ENCODE measurements at regions not wholly inside any gene's neighbourhood (a gene's known extent, or its start where the extent isn't known, plus 50 kb on each side); places are given as distances from the start of the nearest gene placed in this dataset.

DNA sequence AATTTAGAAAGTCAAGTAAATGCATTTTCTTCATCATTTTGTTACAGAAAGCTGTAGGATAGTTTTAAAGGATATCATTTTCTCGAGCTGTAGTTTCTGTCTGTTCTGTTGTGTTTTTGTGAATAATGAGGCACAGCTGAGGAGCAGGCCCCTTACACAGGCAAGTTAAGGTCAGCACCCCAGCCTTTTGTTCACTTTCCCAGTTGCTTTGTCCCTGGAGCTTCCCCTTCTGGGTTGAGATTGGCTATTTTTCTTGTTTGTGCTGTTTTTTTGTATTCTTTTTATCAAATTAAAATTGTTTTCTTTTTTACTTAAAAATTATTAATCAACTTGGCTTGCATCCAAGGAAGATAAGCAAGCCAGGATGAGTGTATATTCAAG, 213.8 kb upstream of the ACTBL2 start (continued):
- TF ChIP-seq, protein P1, sequence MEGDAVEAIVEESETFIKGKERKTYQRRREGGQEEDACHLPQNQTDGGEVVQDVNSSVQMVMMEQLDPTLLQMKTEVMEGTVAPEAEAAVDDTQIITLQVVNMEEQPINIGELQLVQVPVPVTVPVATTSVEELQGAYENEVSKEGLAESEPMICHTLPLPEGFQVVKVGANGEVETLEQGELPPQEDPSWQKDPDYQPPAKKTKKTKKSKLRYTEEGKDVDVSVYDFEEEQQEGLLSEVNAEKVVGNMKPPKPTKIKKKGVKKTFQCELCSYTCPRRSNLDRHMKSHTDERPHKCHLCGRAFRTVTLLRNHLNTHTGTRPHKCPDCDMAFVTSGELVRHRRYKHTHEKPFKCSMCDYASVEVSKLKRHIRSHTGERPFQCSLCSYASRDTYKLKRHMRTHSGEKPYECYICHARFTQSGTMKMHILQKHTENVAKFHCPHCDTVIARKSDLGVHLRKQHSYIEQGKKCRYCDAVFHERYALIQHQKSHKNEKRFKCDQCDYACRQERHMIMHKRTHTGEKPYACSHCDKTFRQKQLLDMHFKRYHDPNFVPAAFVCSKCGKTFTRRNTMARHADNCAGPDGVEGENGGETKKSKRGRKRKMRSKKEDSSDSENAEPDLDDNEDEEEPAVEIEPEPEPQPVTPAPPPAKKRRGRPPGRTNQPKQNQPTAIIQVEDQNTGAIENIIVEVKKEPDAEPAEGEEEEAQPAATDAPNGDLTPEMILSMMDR (IDR thresholded peaks at IDR 0.05; ENCODE audit: low read depth, low read length, missing input control) = no peak
- TF ChIP-seq JUND (IDR thresholded peaks at IDR 0.05) = no peak
- no peak for TF ChIP-seq HNF4G (IDR thresholded peaks at IDR 0.05)

DNA sequence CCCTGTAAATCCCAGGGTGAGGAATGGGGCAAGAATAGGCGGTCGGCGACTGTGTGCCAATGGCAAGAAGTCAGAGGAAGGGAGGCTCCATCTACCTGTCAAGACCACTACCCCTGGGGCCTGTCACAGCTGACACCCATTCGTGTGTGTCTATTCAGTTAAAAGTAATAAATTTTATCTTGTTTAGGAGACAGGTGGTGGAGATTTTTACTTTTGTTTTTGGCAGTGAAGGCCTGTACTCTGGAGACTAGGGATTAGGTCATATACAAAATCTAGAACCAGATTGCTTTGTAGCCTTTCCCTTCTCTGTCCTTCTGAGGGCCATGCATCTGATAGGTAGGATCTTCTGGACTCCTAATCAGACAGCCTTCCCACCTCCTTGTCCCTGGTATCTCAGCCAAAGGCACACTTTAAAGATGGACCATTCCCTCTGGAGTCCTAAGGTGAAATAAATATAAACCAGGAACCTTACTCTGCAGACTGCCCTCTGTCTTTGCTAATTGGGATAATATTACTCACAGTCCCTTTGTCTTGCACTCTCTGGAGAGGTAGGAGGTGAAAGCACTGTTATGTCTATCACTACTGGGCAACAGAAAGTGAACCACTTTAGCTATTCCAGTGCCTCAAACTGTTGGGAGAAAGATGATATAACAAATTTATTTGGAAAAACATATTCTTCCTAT, 213.2 kb upstream of the ACTBL2 start:
- no peaks in the 10 kb centered on the region for H3K9me3 ChIP-seq (ENCODE audit: control insufficient read depth in 4 of 4, low read length in 3 of 4)
- peaks cover 9 to 33% (median 18%) of the 10 kb centered on the region in 4 donors for H3K4me1 ChIP-seq (ENCODE audit: control insufficient read depth in 4 of 4, insufficient read depth in 4 of 4, low read length in 3 of 4)
- TF ChIP-seq HNF4G (IDR thresholded peaks at IDR 0.05) = no peak
- TF ChIP-seq EGR1 (IDR thresholded peaks at IDR 0.05; ENCODE audit: low read depth in 2 of 2) = no peak
- no peak for TF ChIP-seq SP1 (IDR thresholded peaks at IDR 0.05)
- TF ChIP-seq, protein P2, sequence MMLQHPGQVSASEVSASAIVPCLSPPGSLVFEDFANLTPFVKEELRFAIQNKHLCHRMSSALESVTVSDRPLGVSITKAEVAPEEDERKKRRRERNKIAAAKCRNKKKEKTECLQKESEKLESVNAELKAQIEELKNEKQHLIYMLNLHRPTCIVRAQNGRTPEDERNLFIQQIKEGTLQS (IDR thresholded peaks at IDR 0.05) = no peak
- DNase-seq (ENCODE audit: low spot score) = no peak
- H3K9ac ChIP-seq (ENCODE audit: low read depth in 1 of 2, low read length in 2 of 2) = peak overlapping the region in 1 of 2 donors; percentile 40
- H3K36me3 ChIP-seq (ENCODE audit: control insufficient read depth in 4 of 4, insufficient read depth in 3 of 4, low read depth in 1 of 4, low read length in 3 of 4) = no peaks in the 10 kb centered on the region
- 72% methylated on average over 4 of the region's 4 CpGs for WGBS
- no peaks in the 10 kb centered on the region for H3K27me3 ChIP-seq (ENCODE audit: control insufficient read depth in 4 of 4, insufficient read depth in 4 of 4, low read length in 3 of 4)
- H3K27ac ChIP-seq (ENCODE audit: low read depth in 1 of 2, low read length in 2 of 2) = peak overlapping the region; percentile 79 to 90
- no peak overlapping the region for H3K4me3 ChIP-seq (ENCODE audit: low read depth in 1 of 3, low read length in 3 of 3)

DNA sequence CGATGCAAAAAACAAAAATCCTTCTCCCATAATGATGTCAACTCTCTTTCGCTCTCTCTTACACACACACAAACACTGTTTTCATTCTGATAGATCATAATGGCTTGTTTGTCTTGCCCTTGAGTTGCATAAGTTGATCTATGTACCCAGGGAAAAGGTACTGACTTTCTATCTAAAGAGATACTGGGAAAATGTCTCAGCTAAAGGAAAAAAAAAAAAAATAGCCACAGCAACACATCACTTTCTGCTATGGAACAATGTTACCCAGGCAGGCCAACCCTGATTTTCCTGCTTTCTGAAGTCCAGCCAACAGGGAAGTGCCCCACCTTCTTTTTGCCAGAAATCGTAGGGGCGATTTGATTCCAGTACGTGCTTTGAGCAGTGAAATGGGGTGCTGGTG, 212.6 kb upstream of the ACTBL2 start:
- Histone ChIP-seq H3K27ac (ENCODE audit: low read depth in 1 of 2, low read length in 2 of 2) (peak overlapping the region; percentile 79 to 90), H3K27me3 (ENCODE audit: control insufficient read depth in 4 of 4, insufficient read depth in 4 of 4, low read length in 3 of 4) (no peaks in the 10 kb centered on the region), H3K4me3 (ENCODE audit: low read depth in 1 of 3, low read length in 3 of 3) (peak overlapping the region in 1 of 3 donors; percentile 10), H3K9ac (ENCODE audit: low read depth in 1 of 2, low read length in 2 of 2) (peak overlapping the region; percentile 8 to 40), H3K9me3 (ENCODE audit: control insufficient read depth in 4 of 4, low read length in 3 of 4) (no peaks in the 10 kb centered on the region), H3K4me1 (ENCODE audit: control insufficient read depth in 4 of 4, insufficient read depth in 4 of 4, low read length in 3 of 4) (peaks cover 9 to 33% (median 18%) of the 10 kb centered on the region in 4 donors), H3K36me3 (ENCODE audit: control insufficient read depth in 4 of 4, insufficient read depth in 3 of 4, low read depth in 1 of 4, low read length in 3 of 4) (no peaks in the 10 kb centered on the region)
- TF ChIP-seq EGR1 (IDR thresholded peaks at IDR 0.05; ENCODE audit: low read depth in 2 of 2) = peak in 1 of 2 donors; percentile 47
- TF ChIP-seq HNF4A (conservative IDR thresholded peaks at IDR 0.05) = peak; percentile 97 to 98
- peak; percentile 41 to 46 for TF ChIP-seq RAD21 (IDR thresholded peaks at IDR 0.05)
- TF ChIP-seq, protein P3, sequence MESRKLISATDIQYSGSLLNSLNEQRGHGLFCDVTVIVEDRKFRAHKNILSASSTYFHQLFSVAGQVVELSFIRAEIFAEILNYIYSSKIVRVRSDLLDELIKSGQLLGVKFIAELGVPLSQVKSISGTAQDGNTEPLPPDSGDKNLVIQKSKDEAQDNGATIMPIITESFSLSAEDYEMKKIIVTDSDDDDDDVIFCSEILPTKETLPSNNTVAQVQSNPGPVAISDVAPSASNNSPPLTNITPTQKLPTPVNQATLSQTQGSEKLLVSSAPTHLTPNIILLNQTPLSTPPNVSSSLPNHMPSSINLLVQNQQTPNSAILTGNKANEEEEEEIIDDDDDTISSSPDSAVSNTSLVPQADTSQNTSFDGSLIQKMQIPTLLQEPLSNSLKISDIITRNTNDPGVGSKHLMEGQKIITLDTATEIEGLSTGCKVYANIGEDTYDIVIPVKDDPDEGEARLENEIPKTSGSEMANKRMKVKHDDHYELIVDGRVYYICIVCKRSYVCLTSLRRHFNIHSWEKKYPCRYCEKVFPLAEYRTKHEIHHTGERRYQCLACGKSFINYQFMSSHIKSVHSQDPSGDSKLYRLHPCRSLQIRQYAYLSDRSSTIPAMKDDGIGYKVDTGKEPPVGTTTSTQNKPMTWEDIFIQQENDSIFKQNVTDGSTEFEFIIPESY (IDR thresholded peaks at IDR 0.05) = no peak
- TF ChIP-seq FOXA2 (IDR thresholded peaks at IDR 0.05) = peak; percentile 45
- no peak for TF ChIP-seq GABPA (IDR thresholded peaks at IDR 0.05 in 1 of 2, conservative IDR thresholded peaks at IDR 0.05 in 1 of 2)
- TF ChIP-seq, protein P4, sequence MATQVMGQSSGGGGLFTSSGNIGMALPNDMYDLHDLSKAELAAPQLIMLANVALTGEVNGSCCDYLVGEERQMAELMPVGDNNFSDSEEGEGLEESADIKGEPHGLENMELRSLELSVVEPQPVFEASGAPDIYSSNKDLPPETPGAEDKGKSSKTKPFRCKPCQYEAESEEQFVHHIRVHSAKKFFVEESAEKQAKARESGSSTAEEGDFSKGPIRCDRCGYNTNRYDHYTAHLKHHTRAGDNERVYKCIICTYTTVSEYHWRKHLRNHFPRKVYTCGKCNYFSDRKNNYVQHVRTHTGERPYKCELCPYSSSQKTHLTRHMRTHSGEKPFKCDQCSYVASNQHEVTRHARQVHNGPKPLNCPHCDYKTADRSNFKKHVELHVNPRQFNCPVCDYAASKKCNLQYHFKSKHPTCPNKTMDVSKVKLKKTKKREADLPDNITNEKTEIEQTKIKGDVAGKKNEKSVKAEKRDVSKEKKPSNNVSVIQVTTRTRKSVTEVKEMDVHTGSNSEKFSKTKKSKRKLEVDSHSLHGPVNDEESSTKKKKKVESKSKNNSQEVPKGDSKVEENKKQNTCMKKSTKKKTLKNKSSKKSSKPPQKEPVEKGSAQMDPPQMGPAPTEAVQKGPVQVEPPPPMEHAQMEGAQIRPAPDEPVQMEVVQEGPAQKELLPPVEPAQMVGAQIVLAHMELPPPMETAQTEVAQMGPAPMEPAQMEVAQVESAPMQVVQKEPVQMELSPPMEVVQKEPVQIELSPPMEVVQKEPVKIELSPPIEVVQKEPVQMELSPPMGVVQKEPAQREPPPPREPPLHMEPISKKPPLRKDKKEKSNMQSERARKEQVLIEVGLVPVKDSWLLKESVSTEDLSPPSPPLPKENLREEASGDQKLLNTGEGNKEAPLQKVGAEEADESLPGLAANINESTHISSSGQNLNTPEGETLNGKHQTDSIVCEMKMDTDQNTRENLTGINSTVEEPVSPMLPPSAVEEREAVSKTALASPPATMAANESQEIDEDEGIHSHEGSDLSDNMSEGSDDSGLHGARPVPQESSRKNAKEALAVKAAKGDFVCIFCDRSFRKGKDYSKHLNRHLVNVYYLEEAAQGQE (IDR thresholded peaks at IDR 0.05) = peak; percentile 81
- peak; percentile 91 for TF ChIP-seq SP1 (IDR thresholded peaks at IDR 0.05)
- TF ChIP-seq, protein P1 (IDR thresholded peaks at IDR 0.05; ENCODE audit: low read depth, low read length, missing input control) = no peak
- TF ChIP-seq TAF1 (conservative IDR thresholded peaks at IDR 0.05) = no peak
- TF ChIP-seq, protein P5, sequence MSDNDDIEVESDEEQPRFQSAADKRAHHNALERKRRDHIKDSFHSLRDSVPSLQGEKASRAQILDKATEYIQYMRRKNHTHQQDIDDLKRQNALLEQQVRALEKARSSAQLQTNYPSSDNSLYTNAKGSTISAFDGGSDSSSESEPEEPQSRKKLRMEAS (IDR thresholded peaks at IDR 0.05) = peak; percentile 69
- TF ChIP-seq RXRA (IDR thresholded peaks at IDR 0.05) = peak; percentile 56 to 86
- TF ChIP-seq NR2F2 (IDR thresholded peaks at IDR 0.05) = no peak
- TF ChIP-seq JUND (IDR thresholded peaks at IDR 0.05) = peak; percentile 73 to 97
- peak; percentile 86 for TF ChIP-seq HNF4G (IDR thresholded peaks at IDR 0.05)
- TF ChIP-seq YY1 (IDR thresholded peaks at IDR 0.05) = peak; percentile 80
- TF ChIP-seq, protein P2 (IDR thresholded peaks at IDR 0.05) = peak; percentile 78
- TF ChIP-seq FOXA1 (IDR thresholded peaks at IDR 0.05) = no peak
- 29% methylated on average over 5 of the region's 5 CpGs for WGBS
- DNase-seq (ENCODE audit: low spot score) = no peak

Data from liver (tissue), 8 donors.